ENCODE measurements at regions not wholly inside any gene's neighbourhood (a gene's known extent, or its start where the extent isn't known, plus 50 kb on each side); places are given as distances from the start of the nearest gene placed in this dataset.

DNA sequence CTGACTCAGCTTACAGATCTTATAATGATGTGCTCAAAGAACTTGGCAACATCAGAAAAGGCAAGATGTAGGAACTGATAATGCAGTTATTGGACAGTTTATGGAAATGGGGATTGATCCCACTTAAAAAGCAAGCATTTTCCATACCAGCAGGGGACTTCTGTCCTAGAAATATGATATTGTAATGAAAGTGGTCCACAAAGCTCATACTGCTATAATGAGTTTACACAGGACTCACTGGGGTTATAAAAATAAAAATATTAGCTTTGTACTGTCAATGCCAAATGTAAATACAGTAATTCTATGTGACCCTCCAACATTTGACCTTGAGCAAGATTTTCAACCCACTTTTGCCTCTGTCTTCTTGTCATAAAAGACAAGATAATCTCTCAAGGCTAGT, 145.5 kb upstream of the SEM1 start:
- H3K4me3 ChIP-seq (ENCODE audit: low read depth in 1 of 2, low read length in 2 of 2), result no peak overlapping the region
- H3K27me3 ChIP-seq (ENCODE audit: control insufficient read depth in 1 of 2, insufficient read depth in 2 of 2, low read length in 2 of 2), result no peaks in the 10 kb centered on the region
- no peaks in the 10 kb centered on the region for H3K9me3 ChIP-seq (ENCODE audit: control insufficient read depth in 1 of 2, low read length in 2 of 2)
- H3K9ac ChIP-seq (ENCODE audit: low read depth in 1 of 2, low read length in 2 of 2), result no peak overlapping the region
- H3K36me3 ChIP-seq (ENCODE audit: control insufficient read depth in 1 of 2, insufficient read depth in 2 of 2, low read length in 2 of 2), result no peaks in the 10 kb centered on the region
- H3K27ac ChIP-seq (ENCODE audit: low read depth, low read length), result no peak overlapping the region
- H3K4me1 ChIP-seq (ENCODE audit: control insufficient read depth in 1 of 2, insufficient read depth in 2 of 2, low read length in 2 of 2), result no peaks in the 10 kb centered on the region

GRCh38 chr7:96855691-96856090, 146.0 kb upstream of the SEM1 start:
- H3K27me3 ChIP-seq (ENCODE audit: control insufficient read depth in 1 of 2, insufficient read depth in 2 of 2, low read length in 2 of 2), result no peaks in the 10 kb centered on the region
- no peaks in the 10 kb centered on the region for H3K9me3 ChIP-seq (ENCODE audit: control insufficient read depth in 1 of 2, low read length in 2 of 2)
- no peak overlapping the region for H3K9ac ChIP-seq (ENCODE audit: low read depth in 1 of 2, low read length in 2 of 2)
- H3K27ac ChIP-seq (ENCODE audit: low read depth, low read length), result no peak overlapping the region
- no peaks in the 10 kb centered on the region for H3K36me3 ChIP-seq (ENCODE audit: control insufficient read depth in 1 of 2, insufficient read depth in 2 of 2, low read length in 2 of 2)
- no peak overlapping the region for H3K4me3 ChIP-seq (ENCODE audit: low read depth in 1 of 2, low read length in 2 of 2)
- H3K4me1 ChIP-seq (ENCODE audit: control insufficient read depth in 1 of 2, insufficient read depth in 2 of 2, low read length in 2 of 2), result no peaks in the 10 kb centered on the region

GRCh38 chr7:96869538-96869937, 135.8 kb upstream of the DLX6 start:
- no peaks in the 10 kb centered on the region for H3K36me3 ChIP-seq (ENCODE audit: control insufficient read depth in 1 of 2, insufficient read depth in 2 of 2, low read length in 2 of 2)
- no peaks in the 10 kb centered on the region for H3K4me1 ChIP-seq (ENCODE audit: control insufficient read depth in 1 of 2, insufficient read depth in 2 of 2, low read length in 2 of 2)
- H3K27me3 ChIP-seq (ENCODE audit: control insufficient read depth in 1 of 2, insufficient read depth in 2 of 2, low read length in 2 of 2), result no peaks in the 10 kb centered on the region
- no peak overlapping the region for H3K4me3 ChIP-seq (ENCODE audit: low read depth in 1 of 2, low read length in 2 of 2)
- no peak overlapping the region for H3K27ac ChIP-seq (ENCODE audit: low read depth, low read length)
- no peaks in the 10 kb centered on the region for H3K9me3 ChIP-seq (ENCODE audit: control insufficient read depth in 1 of 2, low read length in 2 of 2)
- H3K9ac ChIP-seq (ENCODE audit: low read depth in 1 of 2, low read length in 2 of 2), result no peak overlapping the region

GRCh38 chr7:96870185-96870584, 135.2 kb upstream of the DLX6 start:
- H3K4me3 ChIP-seq (ENCODE audit: low read depth in 1 of 2, low read length in 2 of 2), result no peak overlapping the region

DNA sequence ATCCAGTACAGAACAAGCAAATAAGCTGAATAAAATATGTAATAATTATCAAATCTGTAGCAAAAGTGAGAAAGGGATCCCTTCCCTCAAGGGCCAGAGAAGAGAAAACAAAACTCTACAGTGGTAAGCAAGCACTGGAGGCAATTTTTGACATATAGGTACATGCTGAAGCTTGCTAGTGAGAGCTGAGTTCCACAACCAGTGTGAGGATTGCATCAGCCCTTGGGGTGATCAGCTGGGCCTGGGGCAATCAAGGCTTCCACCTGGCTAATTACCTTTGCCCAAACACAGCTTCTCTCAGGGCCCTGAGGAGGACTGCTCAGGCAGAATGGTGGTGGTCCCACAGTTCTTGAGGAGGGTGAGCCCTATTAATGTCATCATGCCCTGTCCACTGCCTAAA, 134.4 kb upstream of the DLX6 start:
- no peaks in the 10 kb centered on the region for H3K4me1 ChIP-seq (ENCODE audit: control insufficient read depth in 1 of 2, insufficient read depth in 2 of 2, low read length in 2 of 2)
- H3K27ac ChIP-seq (ENCODE audit: low read depth, low read length), result no peak overlapping the region
- no peak overlapping the region for H3K9ac ChIP-seq (ENCODE audit: low read depth in 1 of 2, low read length in 2 of 2)
- no peaks in the 10 kb centered on the region for H3K27me3 ChIP-seq (ENCODE audit: control insufficient read depth in 1 of 2, insufficient read depth in 2 of 2, low read length in 2 of 2)
- H3K4me3 ChIP-seq (ENCODE audit: low read depth in 1 of 2, low read length in 2 of 2), result no peak overlapping the region
- H3K9me3 ChIP-seq (ENCODE audit: control insufficient read depth in 1 of 2, low read length in 2 of 2), result no peaks in the 10 kb centered on the region
- no peaks in the 10 kb centered on the region for H3K36me3 ChIP-seq (ENCODE audit: control insufficient read depth in 1 of 2, insufficient read depth in 2 of 2, low read length in 2 of 2)

More at GRCh38 chr7:96870185-96870584, 135.2 kb upstream of the DLX6 start:
- H3K27ac ChIP-seq (ENCODE audit: low read depth, low read length), result no peak overlapping the region
- H3K9me3 ChIP-seq (ENCODE audit: control insufficient read depth in 1 of 2, low read length in 2 of 2), result no peaks in the 10 kb centered on the region
- H3K4me1 ChIP-seq (ENCODE audit: control insufficient read depth in 1 of 2, insufficient read depth in 2 of 2, low read length in 2 of 2), result no peaks in the 10 kb centered on the region
- H3K36me3 ChIP-seq (ENCODE audit: control insufficient read depth in 1 of 2, insufficient read depth in 2 of 2, low read length in 2 of 2), result no peaks in the 10 kb centered on the region
- H3K9ac ChIP-seq (ENCODE audit: low read depth in 1 of 2, low read length in 2 of 2), result no peak overlapping the region
- H3K27me3 ChIP-seq (ENCODE audit: control insufficient read depth in 1 of 2, insufficient read depth in 2 of 2, low read length in 2 of 2), result no peaks in the 10 kb centered on the region

DNA sequence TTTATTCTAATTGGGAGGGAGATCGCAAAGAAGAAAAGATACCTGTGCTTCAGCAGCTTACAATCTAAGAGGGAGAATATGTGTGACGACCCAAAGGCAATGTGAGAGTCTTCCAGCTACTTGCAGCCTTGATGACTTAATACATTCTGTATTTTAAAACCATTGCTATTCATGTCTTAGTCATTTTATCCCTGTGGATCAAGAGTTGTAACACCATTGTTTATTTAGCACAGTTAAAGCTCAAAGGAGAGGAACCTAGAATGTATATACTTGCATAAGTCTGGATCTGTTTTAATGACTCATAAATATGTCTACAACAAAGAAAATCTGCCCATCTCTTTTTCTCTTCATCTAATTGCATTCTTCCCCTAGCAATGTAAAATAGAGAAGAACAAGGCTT, 117.9 kb upstream of the DLX6 start:
- Histone ChIP-seq H3K4me1 (ENCODE audit: control insufficient read depth in 1 of 2, insufficient read depth in 2 of 2, low read length in 2 of 2) (no peaks in the 10 kb centered on the region), H3K9ac (ENCODE audit: low read depth in 1 of 2, low read length in 2 of 2) (no peak overlapping the region), H3K36me3 (ENCODE audit: control insufficient read depth in 1 of 2, insufficient read depth in 2 of 2, low read length in 2 of 2) (no peaks in the 10 kb centered on the region), H3K4me3 (ENCODE audit: low read depth in 1 of 2, low read length in 2 of 2) (no peak overlapping the region), H3K27ac (ENCODE audit: low read depth, low read length) (no peak overlapping the region), H3K9me3 (ENCODE audit: control insufficient read depth in 1 of 2, low read length in 2 of 2) (no peaks in the 10 kb centered on the region), H3K27me3 (ENCODE audit: control insufficient read depth in 1 of 2, insufficient read depth in 2 of 2, low read length in 2 of 2) (no peaks in the 10 kb centered on the region)

DNA sequence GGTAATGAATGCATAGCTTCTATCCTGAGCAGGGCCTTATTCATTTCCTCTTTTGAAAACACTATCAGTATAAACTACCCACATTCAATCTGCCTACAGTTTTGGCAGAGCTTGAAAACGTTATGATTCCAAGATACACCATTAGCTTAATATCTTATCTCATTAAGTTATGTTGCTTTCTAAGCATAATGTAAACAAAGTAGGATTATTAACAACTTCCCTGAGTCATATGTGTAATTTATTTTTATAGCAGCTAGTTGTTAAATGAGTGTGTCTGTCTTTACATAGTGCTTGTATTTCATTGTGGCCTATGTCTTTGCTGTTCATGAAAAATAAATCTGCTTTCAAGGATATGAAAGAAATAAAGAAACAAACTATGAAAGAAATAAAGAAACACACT, 106.2 kb upstream of the DLX6 start:
- H3K27ac ChIP-seq (ENCODE audit: low read depth, low read length), result no peak overlapping the region
- no peaks in the 10 kb centered on the region for H3K36me3 ChIP-seq (ENCODE audit: control insufficient read depth in 1 of 2, insufficient read depth in 2 of 2, low read length in 2 of 2)
- H3K4me1 ChIP-seq (ENCODE audit: control insufficient read depth in 1 of 2, insufficient read depth in 2 of 2, low read length in 2 of 2), result no peaks in the 10 kb centered on the region
- H3K27me3 ChIP-seq (ENCODE audit: control insufficient read depth in 1 of 2, insufficient read depth in 2 of 2, low read length in 2 of 2), result peaks cover 0 to 5% of the 10 kb centered on the region in 2 donors
- no peak overlapping the region for H3K9ac ChIP-seq (ENCODE audit: low read depth in 1 of 2, low read length in 2 of 2)
- no peaks in the 10 kb centered on the region for H3K9me3 ChIP-seq (ENCODE audit: control insufficient read depth in 1 of 2, low read length in 2 of 2)
- H3K4me3 ChIP-seq (ENCODE audit: low read depth in 1 of 2, low read length in 2 of 2), result no peak overlapping the region

GRCh38 chr7:96901822-96902445, 103.4 kb upstream of the DLX6 start:
- H3K36me3 ChIP-seq (ENCODE audit: control insufficient read depth in 1 of 2, insufficient read depth in 2 of 2, low read length in 2 of 2), result no peaks in the 10 kb centered on the region
- H3K27ac ChIP-seq (ENCODE audit: low read depth, low read length), result no peak overlapping the region
- H3K9me3 ChIP-seq (ENCODE audit: control insufficient read depth in 1 of 2, low read length in 2 of 2), result no peaks in the 10 kb centered on the region
- no peak overlapping the region for H3K4me3 ChIP-seq (ENCODE audit: low read depth in 1 of 2, low read length in 2 of 2)
- H3K9ac ChIP-seq (ENCODE audit: low read depth in 1 of 2, low read length in 2 of 2), result no peak overlapping the region
- H3K4me1 ChIP-seq (ENCODE audit: control insufficient read depth in 1 of 2, insufficient read depth in 2 of 2, low read length in 2 of 2), result no peaks in the 10 kb centered on the region
- H3K27me3 ChIP-seq (ENCODE audit: control insufficient read depth in 1 of 2, insufficient read depth in 2 of 2, low read length in 2 of 2), result peaks cover 0 to 5% of the 10 kb centered on the region in 2 donors

DNA sequence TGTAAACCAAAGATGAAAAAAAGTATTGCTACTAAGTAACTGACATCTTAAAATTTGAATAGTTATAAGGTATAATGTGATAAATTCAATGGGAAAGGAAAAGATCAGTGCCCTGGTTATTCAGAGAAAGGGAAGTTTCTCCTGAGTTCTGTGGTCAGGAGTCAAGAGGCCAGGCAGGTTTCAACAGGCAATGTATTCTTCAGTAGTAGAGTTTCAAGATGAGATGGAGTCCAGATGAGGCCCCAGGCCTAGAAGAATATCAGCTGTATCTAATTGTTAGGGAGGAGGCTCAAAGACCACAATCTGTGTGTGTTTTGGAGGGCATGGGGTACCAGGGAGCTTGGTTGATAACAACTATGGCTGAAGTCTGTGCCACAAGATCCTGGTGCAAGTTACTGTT, 101.4 kb upstream of the DLX6 start:
- Histone ChIP-seq H3K4me1 (ENCODE audit: control insufficient read depth in 1 of 2, insufficient read depth in 2 of 2, low read length in 2 of 2) (no peaks in the 10 kb centered on the region), H3K27ac (ENCODE audit: low read depth, low read length) (no peak overlapping the region), H3K4me3 (ENCODE audit: low read depth in 1 of 2, low read length in 2 of 2) (no peak overlapping the region), H3K9ac (ENCODE audit: low read depth in 1 of 2, low read length in 2 of 2) (no peak overlapping the region), H3K36me3 (ENCODE audit: control insufficient read depth in 1 of 2, insufficient read depth in 2 of 2, low read length in 2 of 2) (no peaks in the 10 kb centered on the region), H3K9me3 (ENCODE audit: control insufficient read depth in 1 of 2, low read length in 2 of 2) (no peaks in the 10 kb centered on the region), H3K27me3 (ENCODE audit: control insufficient read depth in 1 of 2, insufficient read depth in 2 of 2, low read length in 2 of 2) (peaks cover 0 to 5% of the 10 kb centered on the region in 2 donors)

DNA sequence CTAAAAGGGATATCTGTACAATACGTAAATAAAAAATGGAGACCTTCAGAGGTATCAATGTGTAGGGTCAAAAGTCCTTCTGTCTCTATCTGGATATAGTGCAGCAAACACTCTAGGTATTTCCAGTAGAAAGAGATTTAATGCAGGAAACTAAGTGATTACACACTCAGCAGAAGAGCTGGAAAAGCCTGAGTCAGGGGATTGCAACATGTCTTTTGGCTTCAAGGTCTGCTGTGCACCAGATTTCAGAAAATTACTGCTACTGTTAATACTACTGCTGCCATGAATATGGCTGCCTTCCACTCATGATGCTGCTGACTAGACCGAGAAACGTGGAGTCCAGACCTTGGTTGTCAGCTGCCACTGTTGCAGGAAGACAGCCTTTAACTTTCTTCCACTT, 94.9 kb upstream of the DLX6 start:
- no peaks in the 10 kb centered on the region for H3K4me1 ChIP-seq (ENCODE audit: control insufficient read depth in 1 of 2, insufficient read depth in 2 of 2, low read length in 2 of 2)

GRCh38 chr7:96915029-96915428, 90.3 kb upstream of the DLX6 start:
- Histone ChIP-seq H3K9me3 (ENCODE audit: control insufficient read depth in 1 of 2, low read length in 2 of 2) (no peaks in the 10 kb centered on the region), H3K9ac (ENCODE audit: low read depth in 1 of 2, low read length in 2 of 2) (no peak overlapping the region), H3K4me1 (ENCODE audit: control insufficient read depth in 1 of 2, insufficient read depth in 2 of 2, low read length in 2 of 2) (no peaks in the 10 kb centered on the region), H3K4me3 (ENCODE audit: low read depth in 1 of 2, low read length in 2 of 2) (no peak overlapping the region), H3K27ac (ENCODE audit: low read depth, low read length) (no peak overlapping the region), H3K27me3 (ENCODE audit: control insufficient read depth in 1 of 2, insufficient read depth in 2 of 2, low read length in 2 of 2) (no peaks in the 10 kb centered on the region), H3K36me3 (ENCODE audit: control insufficient read depth in 1 of 2, insufficient read depth in 2 of 2, low read length in 2 of 2) (no peaks in the 10 kb centered on the region)

More for the DNA sequence above, 94.9 kb upstream of the DLX6 start:
- Histone ChIP-seq H3K27me3 (ENCODE audit: control insufficient read depth in 1 of 2, insufficient read depth in 2 of 2, low read length in 2 of 2) (no peaks in the 10 kb centered on the region), H3K9me3 (ENCODE audit: control insufficient read depth in 1 of 2, low read length in 2 of 2) (no peaks in the 10 kb centered on the region), H3K9ac (ENCODE audit: low read depth in 1 of 2, low read length in 2 of 2) (no peak overlapping the region), H3K36me3 (ENCODE audit: control insufficient read depth in 1 of 2, insufficient read depth in 2 of 2, low read length in 2 of 2) (no peaks in the 10 kb centered on the region), H3K27ac (ENCODE audit: low read depth, low read length) (no peak overlapping the region), H3K4me3 (ENCODE audit: low read depth in 1 of 2, low read length in 2 of 2) (no peak overlapping the region)
